ENCODE measurements at regions not wholly inside any gene's neighbourhood (a gene's known extent, or its start where the extent isn't known, plus 50 kb on each side); places are given as distances from the start of the nearest gene placed in this dataset.

- Histone ChIP-seq H3K9me2 (replicated peaks; ENCODE audit: insufficient read depth, low read length) (no peaks in the 10 kb centered on the region), H3K9ac (ENCODE audit: low read length) (no peak overlapping the region), H3K79me2 (ENCODE audit: low read length) (no peaks in the 10 kb centered on the region), H3K4me1 (ENCODE audit: low read length) (0 out of 2 replicates have a peak, but pooled peaks cover 4% of the 10 kb centered on the region), H3K27ac (ENCODE audit: low read length) (no peak overlapping the region), H4K20me1 (ENCODE audit: insufficient read depth, low read depth, low read length) (0 out of 2 replicates have a peak, but pooled peaks cover 3% of the 10 kb centered on the region), H3K4me3 (ENCODE audit: low read length) (no peak overlapping the region), H3K9me3 (ENCODE audit: low read length) (no peaks in the 10 kb centered on the region), H2AFZ (ENCODE audit: low read length) (no peak overlapping the region), H3K27me3 (ENCODE audit: low read length) (no peaks in the 10 kb centered on the region), H3K4me2 (ENCODE audit: low read depth, low read length, poor library complexity, severe bottlenecking) (no peak overlapping the region), H3K36me3 (ENCODE audit: insufficient read depth, low read length) (no peaks in the 10 kb centered on the region)
- DNase-seq: no peak
Observed at GRCh38 chr2:10242451-10242850, 60.3 kb upstream of the HPCAL1 start.

- Histone ChIP-seq H3K27ac (ENCODE audit: low read length) (no peak overlapping the region), H3K36me3 (ENCODE audit: insufficient read depth, low read length) (no peaks in the 10 kb centered on the region), H3K4me2 (ENCODE audit: low read depth, low read length, poor library complexity, severe bottlenecking) (no peak overlapping the region), H3K9me3 (ENCODE audit: low read length) (no peaks in the 10 kb centered on the region), H3K4me3 (ENCODE audit: low read length) (no peak overlapping the region), H2AFZ (ENCODE audit: low read length) (no peak overlapping the region), H3K9ac (ENCODE audit: low read length) (no peak overlapping the region), H3K9me2 (replicated peaks; ENCODE audit: insufficient read depth, low read length) (no peaks in the 10 kb centered on the region), H3K27me3 (ENCODE audit: low read length) (no peaks in the 10 kb centered on the region), H3K4me1 (ENCODE audit: low read length) (0 out of 2 replicates have a peak, but pooled peaks cover 4% of the 10 kb centered on the region), H3K79me2 (ENCODE audit: low read length) (no peaks in the 10 kb centered on the region), H4K20me1 (ENCODE audit: insufficient read depth, low read depth, low read length) (0 out of 2 replicates have a peak, but pooled peaks cover 3% of the 10 kb centered on the region)
- DNase-seq: no peak
Observed at GRCh38 chr2:10242998-10243925, 59.4 kb upstream of the HPCAL1 start.

- H3K9ac ChIP-seq (ENCODE audit: low read length): no peak overlapping the region
- H4K20me1 ChIP-seq (ENCODE audit: insufficient read depth, low read depth, low read length): 0 out of 2 replicates have a peak, but pooled peaks cover 3% of the 10 kb centered on the region
- H2AFZ ChIP-seq (ENCODE audit: low read length): no peak overlapping the region
- H3K27me3 ChIP-seq (ENCODE audit: low read length): no peaks in the 10 kb centered on the region
- no peaks in the 10 kb centered on the region for H3K79me2 ChIP-seq (ENCODE audit: low read length)
- H3K9me3 ChIP-seq (ENCODE audit: low read length): no peaks in the 10 kb centered on the region
- 0 out of 2 replicates have a peak, but pooled peaks cover 4% of the 10 kb centered on the region for H3K4me1 ChIP-seq (ENCODE audit: low read length)
- H3K9me2 ChIP-seq (replicated peaks; ENCODE audit: insufficient read depth, low read length): no peaks in the 10 kb centered on the region
- no peak overlapping the region for H3K27ac ChIP-seq (ENCODE audit: low read length)
- H3K36me3 ChIP-seq (ENCODE audit: insufficient read depth, low read length): no peaks in the 10 kb centered on the region
- H3K4me3 ChIP-seq (ENCODE audit: low read length): no peak overlapping the region
- no peak overlapping the region for H3K4me2 ChIP-seq (ENCODE audit: low read depth, low read length, poor library complexity, severe bottlenecking)
- no peak for DNase-seq
Observed at GRCh38 chr2:10243926-10244270, 58.8 kb upstream of the HPCAL1 start.

- H2AFZ ChIP-seq (ENCODE audit: low read length): no peak overlapping the region
- H3K4me2 ChIP-seq (ENCODE audit: low read depth, low read length, poor library complexity, severe bottlenecking): no peak overlapping the region
- H3K79me2 ChIP-seq (ENCODE audit: low read length): no peaks in the 10 kb centered on the region
- no peaks in the 10 kb centered on the region for H3K27me3 ChIP-seq (ENCODE audit: low read length)
- no peak for DNase-seq
- H4K20me1 ChIP-seq (ENCODE audit: insufficient read depth, low read depth, low read length): 0 out of 2 replicates have a peak, but pooled peaks cover 3% of the 10 kb centered on the region
- H3K4me1 ChIP-seq (ENCODE audit: low read length): 0 out of 2 replicates have a peak, but pooled peaks cover 4% of the 10 kb centered on the region
- H3K36me3 ChIP-seq (ENCODE audit: insufficient read depth, low read length): no peaks in the 10 kb centered on the region
- peaks cover 8% of the 10 kb centered on the region; the same call in 1 of the 2 replicates for H3K9me3 ChIP-seq (ENCODE audit: low read length)
- H3K9me2 ChIP-seq (replicated peaks; ENCODE audit: insufficient read depth, low read length): no peaks in the 10 kb centered on the region
- H3K27ac ChIP-seq (ENCODE audit: low read length): no peak overlapping the region
- H3K9ac ChIP-seq (ENCODE audit: low read length): no peak overlapping the region
- no peak overlapping the region for H3K4me3 ChIP-seq (ENCODE audit: low read length)
Observed at GRCh38 chr2:10245021-10245420, 57.7 kb upstream of the HPCAL1 start.

GRCh38 chr2:10245661-10246060 lies 57.0 kb upstream of the HPCAL1 start:
- Histone ChIP-seq H4K20me1 (ENCODE audit: insufficient read depth, low read depth, low read length) (0 out of 2 replicates have a peak, but pooled peaks cover 3% of the 10 kb centered on the region), H3K27me3 (ENCODE audit: low read length) (no peaks in the 10 kb centered on the region), H3K36me3 (ENCODE audit: insufficient read depth, low read length) (no peaks in the 10 kb centered on the region), H3K27ac (ENCODE audit: low read length) (no peak overlapping the region), H3K79me2 (ENCODE audit: low read length) (no peaks in the 10 kb centered on the region), H3K4me1 (ENCODE audit: low read length) (0 out of 2 replicates have a peak, but pooled peaks cover 4% of the 10 kb centered on the region), H3K9me2 (replicated peaks; ENCODE audit: insufficient read depth, low read length) (no peaks in the 10 kb centered on the region), H3K9me3 (ENCODE audit: low read length) (peaks cover 14% of the 10 kb centered on the region), H2AFZ (ENCODE audit: low read length) (no peak overlapping the region), H3K9ac (ENCODE audit: low read length) (no peak overlapping the region), H3K4me2 (ENCODE audit: low read depth, low read length, poor library complexity, severe bottlenecking) (no peak overlapping the region), H3K4me3 (ENCODE audit: low read length) (no peak overlapping the region)
- DNase-seq: no peak

- Histone ChIP-seq H2AFZ (ENCODE audit: low read length) (no peak overlapping the region), H3K79me2 (ENCODE audit: low read length) (no peaks in the 10 kb centered on the region), H3K9me2 (replicated peaks; ENCODE audit: insufficient read depth, low read length) (no peaks in the 10 kb centered on the region), H3K4me3 (ENCODE audit: low read length) (no peak overlapping the region), H3K4me1 (ENCODE audit: low read length) (0 out of 2 replicates have a peak, but pooled peaks cover 4% of the 10 kb centered on the region), H3K9ac (ENCODE audit: low read length) (no peak overlapping the region), H3K4me2 (ENCODE audit: low read depth, low read length, poor library complexity, severe bottlenecking) (no peak overlapping the region), H3K9me3 (ENCODE audit: low read length) (peaks cover 16% of the 10 kb centered on the region), H3K36me3 (ENCODE audit: insufficient read depth, low read length) (no peaks in the 10 kb centered on the region), H3K27me3 (ENCODE audit: low read length) (no peaks in the 10 kb centered on the region), H4K20me1 (ENCODE audit: insufficient read depth, low read depth, low read length) (0 out of 2 replicates have a peak, but pooled peaks cover 3% of the 10 kb centered on the region), H3K27ac (ENCODE audit: low read length) (no peak overlapping the region)
- no peak for DNase-seq
Observed at GRCh38 chr2:10246370-10246769, 56.3 kb upstream of the HPCAL1 start.

- Histone ChIP-seq H3K4me2 (ENCODE audit: low read depth, low read length, poor library complexity, severe bottlenecking) (no peak overlapping the region), H3K79me2 (ENCODE audit: low read length) (no peaks in the 10 kb centered on the region), H3K4me1 (ENCODE audit: low read length) (0 out of 2 replicates have a peak, but pooled peaks cover 4% of the 10 kb centered on the region), H3K9me3 (ENCODE audit: low read length) (peaks cover 16% of the 10 kb centered on the region), H3K4me3 (ENCODE audit: low read length) (no peak overlapping the region), H3K36me3 (ENCODE audit: insufficient read depth, low read length) (no peaks in the 10 kb centered on the region), H4K20me1 (ENCODE audit: insufficient read depth, low read depth, low read length) (0 out of 2 replicates have a peak, but pooled peaks cover 3% of the 10 kb centered on the region), H3K27ac (ENCODE audit: low read length) (no peak overlapping the region), H3K9me2 (replicated peaks; ENCODE audit: insufficient read depth, low read length) (no peaks in the 10 kb centered on the region), H2AFZ (ENCODE audit: low read length) (no peak overlapping the region), H3K27me3 (ENCODE audit: low read length) (no peaks in the 10 kb centered on the region), H3K9ac (ENCODE audit: low read length) (no peak overlapping the region)
- DNase-seq: no peak
Observed at GRCh38 chr2:10246831-10247230, 55.9 kb upstream of the HPCAL1 start.

- H2AFZ ChIP-seq (ENCODE audit: low read length): no peak overlapping the region
- H3K36me3 ChIP-seq (ENCODE audit: insufficient read depth, low read length): no peaks in the 10 kb centered on the region
- no peak overlapping the region for H3K27ac ChIP-seq (ENCODE audit: low read length)
- peaks cover 16% of the 10 kb centered on the region for H3K9me3 ChIP-seq (ENCODE audit: low read length)
- no peak overlapping the region for H3K9ac ChIP-seq (ENCODE audit: low read length)
- no peak for DNase-seq
- no peak overlapping the region for H3K4me2 ChIP-seq (ENCODE audit: low read depth, low read length, poor library complexity, severe bottlenecking)
- H3K79me2 ChIP-seq (ENCODE audit: low read length): no peaks in the 10 kb centered on the region
- 0 out of 2 replicates have a peak, but pooled peaks cover 4% of the 10 kb centered on the region for H3K4me1 ChIP-seq (ENCODE audit: low read length)
- H3K9me2 ChIP-seq (replicated peaks; ENCODE audit: insufficient read depth, low read length): no peaks in the 10 kb centered on the region
- no peaks in the 10 kb centered on the region for H3K27me3 ChIP-seq (ENCODE audit: low read length)
- no peak overlapping the region for H3K4me3 ChIP-seq (ENCODE audit: low read length)
- H4K20me1 ChIP-seq (ENCODE audit: insufficient read depth, low read depth, low read length): no peaks in the 10 kb centered on the region
Observed at GRCh38 chr2:10249798-10250197, 52.9 kb upstream of the HPCAL1 start.
